IPS-18a (cell line): ENCODE measurements at regions not wholly inside any gene's neighbourhood (a gene's known extent, or its start where the extent isn't known, plus 50 kb on each side); places are given as distances from the start of the nearest gene placed in this dataset.

Experiments used
- H3K27ac ChIP-seq: one replicate; pipeline ENCODE4 v1.5.1; 2013; ENCODE audit warnings: low read length
- H3K27me3 ChIP-seq: one replicate; pipeline ENCODE4 v1.6.1; 2013; ENCODE audit warnings: mild to moderate bottlenecking, low read length; ENCODE audit not compliant: control insufficient read depth, insufficient read depth
- H3K36me3 ChIP-seq: one replicate; pipeline ENCODE4 v1.6.1; 2013; ENCODE audit warnings: low read depth, low read length; ENCODE audit not compliant: control insufficient read depth
- H3K4me1 ChIP-seq: one replicate; pipeline ENCODE4 v1.6.1; 2013; ENCODE audit warnings: low read depth, low read length; ENCODE audit not compliant: control insufficient read depth
- H3K4me3 ChIP-seq: one replicate; pipeline ENCODE4 v1.5.1; 2013; ENCODE audit warnings: low read length
- H3K9ac ChIP-seq: one replicate; pipeline ENCODE4 v1.6.1; 2013; ENCODE audit warnings: mild to moderate bottlenecking, low read length, moderate library complexity
- H3K9me3 ChIP-seq: one replicate; pipeline ENCODE4 v1.6.1; 2013; ENCODE audit warnings: low read depth, low read length; ENCODE audit not compliant: control insufficient read depth

- no peak overlapping the region for H3K4me3 ChIP-seq
- H3K27me3 ChIP-seq: no peaks in the 10 kb centered on the region
- no peaks in the 10 kb centered on the region for H3K9me3 ChIP-seq
- no peaks in the 10 kb centered on the region for H3K36me3 ChIP-seq
- H3K4me1 ChIP-seq: no peaks in the 10 kb centered on the region
- no peak overlapping the region for H3K9ac ChIP-seq
- no peak overlapping the region for H3K27ac ChIP-seq
Measured at GRCh38 chr5:68957591-68957990, 136.2 kb upstream of the SLC30A5 start.

DNA sequence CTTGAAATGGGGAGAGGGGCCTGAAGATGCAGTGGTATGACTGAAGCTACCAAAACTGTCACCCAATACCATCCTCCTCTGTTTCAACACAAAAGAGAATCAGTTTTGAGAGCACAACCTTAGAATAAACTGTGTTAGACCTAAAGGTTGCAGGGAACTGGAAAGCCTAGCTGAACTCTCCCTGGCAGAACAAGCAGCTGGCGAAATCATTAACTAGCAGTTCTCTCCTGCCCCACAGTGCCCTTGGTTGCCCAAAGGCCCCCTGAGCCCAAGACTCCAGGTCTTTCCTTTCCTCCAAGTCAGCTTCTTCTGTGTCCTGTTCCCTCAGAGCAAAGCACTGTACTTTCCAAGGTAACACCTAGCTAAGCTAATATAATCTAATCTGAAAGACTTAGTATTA is 135.4 kb upstream of the SLC30A5 start:
- Histone ChIP-seq H3K4me1 (no peaks in the 10 kb centered on the region), H3K4me3 (no peak overlapping the region), H3K27ac (no peak overlapping the region), H3K36me3 (no peaks in the 10 kb centered on the region), H3K27me3 (no peaks in the 10 kb centered on the region), H3K9me3 (no peaks in the 10 kb centered on the region), H3K9ac (no peak overlapping the region)

DNA sequence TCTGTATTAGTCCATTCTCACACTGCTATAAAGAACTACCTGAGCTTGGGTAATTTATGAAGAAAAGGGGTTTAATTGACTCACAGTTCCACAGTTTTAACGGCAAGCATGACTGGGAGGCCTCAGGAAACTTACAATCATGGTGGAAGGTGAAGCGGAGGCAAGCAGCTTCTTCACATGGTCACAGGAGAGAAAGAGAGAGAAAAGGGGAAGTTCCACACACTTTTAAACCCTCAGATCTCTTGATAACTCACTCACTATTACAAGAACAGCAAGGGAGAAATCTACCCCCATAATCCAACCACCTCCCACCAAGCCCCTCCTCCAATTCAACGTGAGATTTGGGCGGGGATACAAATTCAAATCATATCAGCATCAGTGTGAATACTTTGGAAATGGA is 133.4 kb upstream of the SLC30A5 start:
- no peaks in the 10 kb centered on the region for H3K36me3 ChIP-seq
- no peaks in the 10 kb centered on the region for H3K4me1 ChIP-seq
- H3K4me3 ChIP-seq: no peak overlapping the region
- no peak overlapping the region for H3K27ac ChIP-seq
- no peak overlapping the region for H3K9ac ChIP-seq
- H3K27me3 ChIP-seq: no peaks in the 10 kb centered on the region
- H3K9me3 ChIP-seq: no peaks in the 10 kb centered on the region

GRCh38 chr5:68960961-68961360 is 132.9 kb upstream of the SLC30A5 start:
- Histone ChIP-seq H3K9ac (no peak overlapping the region), H3K27ac (no peak overlapping the region), H3K27me3 (no peaks in the 10 kb centered on the region), H3K36me3 (no peaks in the 10 kb centered on the region), H3K9me3 (no peaks in the 10 kb centered on the region), H3K4me3 (no peak overlapping the region), H3K4me1 (no peaks in the 10 kb centered on the region)

DNA sequence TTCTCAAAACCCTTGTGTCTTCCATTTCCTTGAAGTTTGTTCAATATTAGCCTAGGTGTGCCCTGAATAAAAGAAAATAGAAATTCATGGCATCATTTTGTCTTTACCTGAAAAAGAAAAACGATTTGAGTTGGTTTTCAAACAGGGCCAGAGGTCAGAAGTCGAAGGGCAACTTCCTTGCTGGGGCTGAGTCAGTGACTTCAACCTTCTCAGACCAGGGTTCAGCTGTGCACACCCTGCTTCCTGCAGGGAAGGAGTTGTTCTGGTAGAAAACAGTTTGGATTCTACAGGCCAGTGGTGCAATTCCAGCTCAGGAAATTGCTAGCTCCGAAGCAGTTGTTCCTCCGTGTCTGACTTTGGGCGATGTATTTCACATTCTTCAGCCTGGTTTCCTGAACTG is 132.1 kb upstream of the SLC30A5 start:
- Histone ChIP-seq H3K27me3 (no peaks in the 10 kb centered on the region), H3K4me1 (no peaks in the 10 kb centered on the region), H3K27ac (no peak overlapping the region)

GRCh38 chr5:68962757-68963484 is 130.9 kb upstream of the SLC30A5 start:
- Histone ChIP-seq H3K27ac (no peak overlapping the region), H3K36me3 (no peaks in the 10 kb centered on the region), H3K27me3 (no peaks in the 10 kb centered on the region), H3K9me3 (no peaks in the 10 kb centered on the region), H3K4me3 (no peak overlapping the region), H3K9ac (no peak overlapping the region), H3K4me1 (no peaks in the 10 kb centered on the region)

More for the DNA sequence above, 132.1 kb upstream of the SLC30A5 start:
- H3K36me3 ChIP-seq: no peaks in the 10 kb centered on the region
- no peaks in the 10 kb centered on the region for H3K9me3 ChIP-seq
- no peak overlapping the region for H3K9ac ChIP-seq
- no peak overlapping the region for H3K4me3 ChIP-seq

GRCh38 chr5:68964679-68965078 is 129.1 kb upstream of the SLC30A5 start:
- no peaks in the 10 kb centered on the region for H3K9me3 ChIP-seq
- no peak overlapping the region for H3K27ac ChIP-seq
- H3K4me3 ChIP-seq: no peak overlapping the region
- no peaks in the 10 kb centered on the region for H3K36me3 ChIP-seq
- no peaks in the 10 kb centered on the region for H3K27me3 ChIP-seq
- H3K9ac ChIP-seq: no peak overlapping the region
- H3K4me1 ChIP-seq: no peaks in the 10 kb centered on the region

- H3K27ac ChIP-seq: no peak overlapping the region
Measured at GRCh38 chr5:68965926-68966325, 127.9 kb upstream of the SLC30A5 start.

GRCh38 chr5:68966596-68966995 is 127.2 kb upstream of the SLC30A5 start:
- no peaks in the 10 kb centered on the region for H3K27me3 ChIP-seq
- no peak overlapping the region for H3K27ac ChIP-seq
- no peak overlapping the region for H3K4me3 ChIP-seq
- no peaks in the 10 kb centered on the region for H3K4me1 ChIP-seq
- H3K36me3 ChIP-seq: no peaks in the 10 kb centered on the region
- no peaks in the 10 kb centered on the region for H3K9me3 ChIP-seq
- no peak overlapping the region for H3K9ac ChIP-seq

More at GRCh38 chr5:68965926-68966325, 127.9 kb upstream of the SLC30A5 start:
- H3K27me3 ChIP-seq: no peaks in the 10 kb centered on the region
- H3K4me1 ChIP-seq: no peaks in the 10 kb centered on the region
- H3K9me3 ChIP-seq: no peaks in the 10 kb centered on the region
- H3K9ac ChIP-seq: no peak overlapping the region
- no peaks in the 10 kb centered on the region for H3K36me3 ChIP-seq
- H3K4me3 ChIP-seq: no peak overlapping the region

GRCh38 chr5:68968429-68968828 is 125.4 kb upstream of the SLC30A5 start:
- Histone ChIP-seq H3K9me3 (no peaks in the 10 kb centered on the region), H3K27ac (no peak overlapping the region), H3K4me3 (no peak overlapping the region), H3K4me1 (no peaks in the 10 kb centered on the region), H3K27me3 (no peaks in the 10 kb centered on the region), H3K36me3 (no peaks in the 10 kb centered on the region), H3K9ac (no peak overlapping the region)

DNA sequence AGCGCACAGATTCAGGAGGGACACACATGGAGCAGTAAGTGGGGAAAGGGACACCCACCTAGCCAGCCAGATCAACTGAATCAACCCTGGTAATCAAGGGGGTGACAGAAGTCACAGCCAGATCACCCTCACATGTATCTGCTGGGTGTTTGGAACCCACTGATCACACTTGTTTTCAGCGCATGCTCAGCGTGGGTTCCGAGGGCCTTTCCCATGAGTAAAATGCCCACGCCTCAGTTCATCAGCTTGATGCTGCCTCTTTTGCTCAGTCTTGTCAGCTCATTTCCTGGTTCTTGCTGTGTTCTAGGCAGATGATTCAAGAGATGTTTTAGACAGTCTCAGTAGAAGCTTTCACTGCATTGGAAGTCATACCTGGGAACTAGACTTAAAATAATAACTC is 123.2 kb upstream of the SLC30A5 start:
- H3K36me3 ChIP-seq: no peaks in the 10 kb centered on the region
- no peak overlapping the region for H3K4me3 ChIP-seq
- H3K27me3 ChIP-seq: no peaks in the 10 kb centered on the region

DNA sequence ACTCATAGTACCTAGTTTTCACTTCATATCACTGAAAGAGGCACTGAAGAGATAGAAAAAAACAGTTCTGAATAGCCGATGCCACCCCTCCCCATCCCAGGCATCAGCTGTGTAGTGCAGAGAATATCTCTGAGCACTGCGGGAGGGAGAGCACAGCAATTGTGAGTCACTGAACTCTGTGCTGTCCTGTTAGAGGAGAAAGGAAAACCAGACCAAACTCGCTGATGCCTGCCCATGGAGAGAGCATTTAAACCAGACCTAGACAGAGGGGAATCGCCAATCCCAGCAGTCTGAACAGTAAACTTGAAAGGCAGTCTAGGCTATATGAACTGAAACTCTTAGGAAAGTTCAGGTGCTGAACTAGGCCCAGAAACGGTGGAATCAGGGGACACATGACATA is 120.1 kb upstream of the SLC30A5 start:
- no peaks in the 10 kb centered on the region for H3K4me1 ChIP-seq
- no peaks in the 10 kb centered on the region for H3K36me3 ChIP-seq
- no peak overlapping the region for H3K27ac ChIP-seq
- no peaks in the 10 kb centered on the region for H3K27me3 ChIP-seq
- H3K4me3 ChIP-seq: no peak overlapping the region
- H3K9me3 ChIP-seq: no peaks in the 10 kb centered on the region
- no peak overlapping the region for H3K9ac ChIP-seq

More for the DNA sequence above, 123.2 kb upstream of the SLC30A5 start:
- no peak overlapping the region for H3K9ac ChIP-seq
- H3K9me3 ChIP-seq: no peaks in the 10 kb centered on the region
- no peak overlapping the region for H3K27ac ChIP-seq
- no peaks in the 10 kb centered on the region for H3K4me1 ChIP-seq
